AG04449 (cell line): ENCODE measurements at regions not wholly inside any gene's neighbourhood (a gene's known extent, or its start where the extent isn't known, plus 50 kb on each side); places are given as distances from the start of the nearest gene placed in this dataset.

Experiments
- CTCF ChIA-PET: fragments of 350-600 bp; formaldehyde crosslinking; extraction: SDS; loops from one replicate; lab custom pipeline; 2021; ENCODE audit warnings: antibody characterized with exemption; lab: Yijun Ruan, JAX
- POLR2A ChIA-PET: fragments of 400-600, 350-600 bp; formaldehyde crosslinking; extraction: SDS; loops from one replicate; lab custom pipeline; 2020; ENCODE audit warnings: antibody characterized with exemption, inconsistent platforms; lab: Yijun Ruan, JAX
- DNase-seq: peaks from one replicate; pipeline ENCODE4 v3.0.0-alpha.2; 2010; ENCODE audit warnings: low read depth, low spot score
- H3K4me3 ChIP-seq: 2 replicates; pipeline ENCODE4 v1.5.1; 2011; ENCODE audit warnings: low read depth, mild to moderate bottlenecking, control low read depth, low read length
- TF ChIP-seq, protein P1 (sequence below): IDR thresholded peaks from one replicate; pipeline ENCODE4 v1.5.1; 2011; ENCODE audit warnings: mild to moderate bottlenecking, moderate library complexity, low read length, control low read depth, inconsistent platforms; ENCODE audit not compliant: insufficient read depth; ENCODE audit errors: missing control alignments

DNA sequence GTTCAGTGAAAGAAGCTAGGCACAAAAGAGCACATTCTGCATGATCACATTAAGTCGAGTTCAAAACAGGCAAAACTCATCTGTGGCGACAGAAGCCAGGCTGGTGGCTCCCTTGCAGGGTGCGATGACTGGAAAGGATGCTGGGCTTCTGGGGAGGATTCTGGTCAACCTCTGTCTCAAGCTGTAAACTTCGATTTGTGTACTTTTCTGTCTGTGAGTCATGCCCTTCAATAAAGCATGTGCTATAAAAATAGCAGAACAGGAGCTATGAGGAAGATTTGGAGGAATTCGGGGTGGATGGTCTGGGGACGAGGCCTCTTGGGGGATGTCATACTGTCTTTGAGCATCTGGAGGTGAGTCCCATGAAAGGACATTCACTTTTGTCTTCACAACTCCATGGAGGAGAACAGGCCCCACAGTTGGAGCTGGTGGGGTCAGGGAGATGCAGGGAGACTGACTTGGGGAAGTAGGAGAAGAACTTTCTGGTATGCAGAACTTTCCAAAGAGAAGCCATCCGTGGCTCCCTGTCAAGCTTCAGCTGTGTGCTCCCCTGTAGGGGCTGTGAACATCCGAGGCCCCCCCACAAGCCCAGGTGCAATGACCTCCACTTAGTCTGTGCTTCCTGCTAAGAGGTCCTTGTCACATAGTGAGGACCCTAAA, 77.8 kb upstream of the LINC01488 start:
- DNase-seq: no peak
- TF ChIP-seq, protein P1, sequence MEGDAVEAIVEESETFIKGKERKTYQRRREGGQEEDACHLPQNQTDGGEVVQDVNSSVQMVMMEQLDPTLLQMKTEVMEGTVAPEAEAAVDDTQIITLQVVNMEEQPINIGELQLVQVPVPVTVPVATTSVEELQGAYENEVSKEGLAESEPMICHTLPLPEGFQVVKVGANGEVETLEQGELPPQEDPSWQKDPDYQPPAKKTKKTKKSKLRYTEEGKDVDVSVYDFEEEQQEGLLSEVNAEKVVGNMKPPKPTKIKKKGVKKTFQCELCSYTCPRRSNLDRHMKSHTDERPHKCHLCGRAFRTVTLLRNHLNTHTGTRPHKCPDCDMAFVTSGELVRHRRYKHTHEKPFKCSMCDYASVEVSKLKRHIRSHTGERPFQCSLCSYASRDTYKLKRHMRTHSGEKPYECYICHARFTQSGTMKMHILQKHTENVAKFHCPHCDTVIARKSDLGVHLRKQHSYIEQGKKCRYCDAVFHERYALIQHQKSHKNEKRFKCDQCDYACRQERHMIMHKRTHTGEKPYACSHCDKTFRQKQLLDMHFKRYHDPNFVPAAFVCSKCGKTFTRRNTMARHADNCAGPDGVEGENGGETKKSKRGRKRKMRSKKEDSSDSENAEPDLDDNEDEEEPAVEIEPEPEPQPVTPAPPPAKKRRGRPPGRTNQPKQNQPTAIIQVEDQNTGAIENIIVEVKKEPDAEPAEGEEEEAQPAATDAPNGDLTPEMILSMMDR: no peak
- H3K4me3 ChIP-seq: no peak overlapping the region
- ChIA-PET CTCF (interaction anchor here (1.2 to 1.9 kb wide), 3 partner anchors 16 to 272 kb away, joined by 4 to 6 read pairs (median 4); no protein-coding TSS in a partner anchor), POLR2A (interaction anchor here (1.0 kb wide), 1 partner anchor 239 kb away, joined by 4 read pairs; no protein-coding TSS in a partner anchor)

DNA sequence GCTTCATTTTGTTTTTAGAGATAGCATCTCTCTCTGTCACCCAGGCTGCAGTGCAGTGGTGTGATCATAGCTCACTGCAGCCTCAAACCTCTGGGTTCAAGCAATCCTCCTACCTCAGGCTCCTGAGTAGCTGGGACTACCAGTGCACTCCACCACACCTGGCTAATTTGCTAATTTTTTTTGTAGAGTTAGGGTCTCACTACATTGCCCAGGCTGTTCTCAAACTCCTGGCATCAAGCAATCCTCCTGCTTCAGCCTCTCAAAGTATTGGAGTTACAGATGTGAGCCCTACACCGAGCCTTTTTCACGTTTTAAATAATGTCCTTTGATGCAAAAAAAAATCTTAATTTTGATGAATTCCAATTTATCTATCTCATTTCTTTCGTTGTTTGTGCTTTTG, 75.4 kb upstream of the LINC01488 start:
- no peak for DNase-seq

DNA sequence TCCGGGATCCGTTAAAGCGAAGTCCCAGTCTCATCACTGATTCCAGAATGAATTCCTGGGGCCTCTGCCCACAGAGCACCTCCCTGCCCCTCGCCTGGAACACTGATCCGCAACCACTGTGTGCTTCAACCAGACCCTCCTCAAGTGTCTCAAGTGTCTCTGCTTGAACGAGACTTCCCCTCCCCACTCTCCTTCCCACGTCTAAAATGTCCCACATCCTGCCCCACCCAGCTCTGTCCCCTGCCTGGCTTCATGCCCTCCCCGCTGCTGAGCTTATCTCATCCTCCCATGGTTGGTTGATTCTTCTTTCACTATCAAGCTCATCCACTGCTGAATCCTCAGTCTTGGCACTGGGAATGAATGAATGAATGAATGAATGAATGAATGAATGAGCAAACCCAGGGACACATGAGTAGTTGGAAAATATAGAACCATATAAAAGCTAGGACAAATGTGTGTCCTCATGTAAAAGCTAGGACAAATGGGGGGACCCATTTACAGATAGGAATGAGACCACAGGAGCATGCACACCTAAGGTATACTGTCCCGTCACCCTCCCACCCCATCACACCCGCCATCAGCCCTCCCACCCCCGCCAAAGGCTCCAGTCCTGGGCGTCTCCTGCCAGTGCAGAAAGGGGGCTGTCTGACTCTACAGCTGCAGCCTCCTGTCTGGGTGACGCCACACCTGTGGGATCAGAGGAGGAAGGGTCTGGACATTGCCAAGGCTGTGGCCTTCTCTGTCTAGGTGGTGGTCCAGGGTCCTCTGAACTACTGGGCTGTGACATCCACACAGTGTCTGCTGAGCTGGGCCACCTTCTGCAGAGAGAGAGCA, 71.4 kb upstream of the LINC01488 start:
- CTCF ChIA-PET: interaction anchor here (2.0 kb wide), 1 partner anchor 279 kb away, joined by 7 read pairs; no protein-coding TSS in a partner anchor
- TF ChIP-seq, protein P1: no peak
- DNase-seq: no peak

More for the DNA sequence above, 75.4 kb upstream of the LINC01488 start:
- CTCF ChIA-PET: interaction anchor here (2.2 kb wide), 1 partner anchor 11 kb away, joined by 7 read pairs; no protein-coding TSS in a partner anchor
- POLR2A ChIA-PET: no interaction called here
- TF ChIP-seq, protein P1: no peak
- H3K4me3 ChIP-seq: no peak overlapping the region

DNA sequence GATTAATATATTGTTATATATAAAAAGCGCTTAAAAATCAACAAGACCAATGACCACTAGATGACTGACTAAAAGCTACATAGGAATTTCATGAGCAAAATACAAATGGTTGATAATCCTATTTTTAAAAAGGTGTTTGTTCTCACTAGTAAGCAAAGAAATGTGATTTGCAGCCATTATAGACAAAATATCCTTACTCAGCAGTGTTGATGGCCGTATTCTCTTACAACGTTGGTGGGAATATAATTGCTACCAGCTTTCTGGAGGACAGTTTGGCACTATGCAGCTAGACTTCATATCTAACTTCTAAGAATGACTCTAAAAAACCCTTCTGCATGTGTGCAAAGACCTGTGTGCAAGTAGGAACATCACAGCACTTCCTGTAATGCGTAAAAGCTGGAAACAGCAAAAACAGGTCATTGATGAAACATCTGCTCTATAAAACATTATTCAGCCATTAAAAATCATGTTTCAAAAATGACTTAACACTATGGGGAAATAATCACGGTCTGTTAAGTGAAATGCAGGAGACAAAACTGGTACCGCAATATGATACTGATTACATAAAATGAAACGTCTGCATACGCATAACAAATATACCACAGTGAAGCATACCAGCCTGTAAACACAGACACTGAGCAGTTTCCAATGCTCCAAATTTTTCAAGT, 70.1 kb upstream of the LINC01488 start:
- ChIA-PET CTCF (interaction anchor here (2.0 kb wide), 1 partner anchor 280 kb away, joined by 7 read pairs; no protein-coding TSS in a partner anchor), POLR2A (no interaction called here)
- no peak overlapping the region for H3K4me3 ChIP-seq
- no peak for DNase-seq
- TF ChIP-seq, protein P1: no peak

More for the DNA sequence above, 71.4 kb upstream of the LINC01488 start:
- POLR2A ChIA-PET: no interaction called here
- no peak overlapping the region for H3K4me3 ChIP-seq

DNA sequence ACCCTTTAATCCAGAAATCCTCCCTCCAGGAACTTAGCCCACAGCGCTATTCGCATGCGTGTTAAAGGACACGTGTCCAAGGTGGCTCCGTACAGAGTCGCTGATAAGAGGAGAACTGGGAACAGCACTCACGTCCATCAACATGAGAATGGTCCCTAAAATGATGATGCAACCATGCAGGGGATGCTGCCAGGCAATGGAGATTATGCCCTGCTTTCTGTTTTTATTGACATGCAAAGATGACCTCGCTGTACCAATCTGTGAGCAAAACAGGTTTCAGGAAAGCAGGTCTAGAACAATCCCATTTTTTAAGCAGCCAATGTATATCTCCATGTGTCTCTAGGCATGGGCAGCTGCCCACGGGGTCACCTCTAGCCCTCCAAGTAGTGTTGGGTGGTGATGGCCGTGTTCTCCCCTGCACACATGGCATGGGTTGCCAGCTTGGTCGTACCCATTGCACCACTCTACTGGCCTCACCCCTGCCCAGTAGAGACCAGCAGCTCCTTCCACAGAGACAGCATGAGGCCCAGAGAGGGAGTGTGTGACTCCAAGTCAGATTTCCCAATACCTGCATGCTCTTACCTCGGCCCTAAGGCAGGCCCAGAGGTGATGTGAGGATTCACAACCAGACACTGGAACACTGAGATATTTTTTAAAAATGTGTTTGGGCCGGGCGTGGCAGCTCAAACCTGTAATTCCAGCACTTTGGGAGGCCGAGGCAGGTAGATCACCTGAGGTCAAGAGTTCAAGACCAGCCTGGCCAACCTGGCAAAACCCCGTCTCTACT, 68.3 kb upstream of the LINC01488 start:
- CTCF ChIA-PET: no interaction called here

More for the DNA sequence above, 68.3 kb upstream of the LINC01488 start:
- TF ChIP-seq, protein P1: no peak
- no peak overlapping the region for H3K4me3 ChIP-seq
- POLR2A ChIA-PET: no interaction called here
- no peak for DNase-seq
